GM10248 (cell line): ENCODE measurements at regions not wholly inside any gene's neighbourhood (a gene's known extent, or its start where the extent isn't known, plus 50 kb on each side); places are given as distances from the start of the nearest gene placed in this dataset.

ENCODE experiments used
- CTCF ChIA-PET: fragments of 300-600 bp; sonication (Branson Sonifier 250); formaldehyde crosslinking; extraction: SDS; loops from one replicate; lab custom pipeline; 2021; ENCODE audit warnings: antibody characterized with exemption; lab: Yijun Ruan, JAX
- POLR2A ChIA-PET: fragments of 350-650 bp; sonication (Branson Sonifier 250); formaldehyde crosslinking; extraction: SDS; loops from one replicate; lab custom pipeline; 2020; ENCODE audit warnings: antibody characterized with exemption; lab: Yijun Ruan, JAX
- DNase-seq: peaks from one replicate; pipeline ENCODE4 v3.0.0; 2012; ENCODE audit errors: extremely low spot score
- CTCF ChIP-seq: IDR thresholded peaks from 2 replicates; pipeline ENCODE4 v1.5.1; 2012; ENCODE audit warnings: mild to moderate bottlenecking, low read depth; ENCODE audit errors: extremely low read depth, missing control alignments, control extremely low read depth

GRCh38 chr12:125530201-125530600, 465.0 kb downstream of the AACS start:
- no peak for TF ChIP-seq CTCF
- DNase-seq: no peak
- CTCF ChIA-PET: no interaction called here
- POLR2A ChIA-PET: no interaction called here

DNA sequence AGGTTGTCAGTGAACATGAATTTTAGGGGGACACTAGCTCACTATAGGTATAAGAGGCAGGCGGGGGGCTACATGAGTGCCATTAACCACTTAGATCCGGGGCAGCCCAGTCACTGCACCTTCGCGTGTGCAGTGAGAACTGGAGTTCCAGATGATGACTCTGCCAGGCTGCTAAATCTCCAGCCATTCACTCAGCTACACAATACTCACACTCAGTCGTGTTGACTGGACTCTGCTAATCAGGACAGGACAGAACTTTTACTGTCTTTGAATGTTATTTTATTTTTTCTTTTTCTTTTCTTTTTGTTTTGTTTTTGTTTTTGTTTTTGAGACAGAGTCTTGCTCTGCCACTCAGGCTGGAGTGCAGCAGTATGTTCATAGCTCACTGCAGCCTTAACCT, 465.6 kb downstream of the AACS start:
- CTCF ChIA-PET: no interaction called here
- DNase-seq: no peak
- POLR2A ChIA-PET: no interaction called here
- no peak for TF ChIP-seq CTCF

DNA sequence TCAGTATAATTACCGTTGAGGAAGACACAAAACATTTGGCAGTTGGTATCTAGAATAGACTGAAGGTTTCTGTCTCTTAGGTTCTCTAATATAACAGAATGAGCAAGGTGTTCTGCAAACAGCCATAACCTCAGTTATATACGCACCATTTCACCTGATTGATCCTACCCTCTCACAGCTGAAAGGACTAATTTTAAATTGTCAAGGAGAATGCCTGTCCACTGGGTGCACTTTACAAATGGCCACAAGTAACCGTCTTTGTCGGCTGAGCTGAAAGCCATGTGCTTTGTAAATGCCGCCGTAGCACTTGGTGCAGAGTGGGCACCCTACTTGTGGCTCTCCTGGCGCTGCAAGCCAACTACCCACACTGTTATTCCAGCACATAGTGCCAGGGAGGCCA, 466.3 kb downstream of the AACS start:
- CTCF ChIA-PET: interaction anchor here (1.4 kb wide), 1 partner anchor 1344 kb away, joined by 4 read pairs; no protein-coding TSS in a partner anchor
- TF ChIP-seq CTCF: no peak
- no peak for DNase-seq
- POLR2A ChIA-PET: no interaction called here

DNA sequence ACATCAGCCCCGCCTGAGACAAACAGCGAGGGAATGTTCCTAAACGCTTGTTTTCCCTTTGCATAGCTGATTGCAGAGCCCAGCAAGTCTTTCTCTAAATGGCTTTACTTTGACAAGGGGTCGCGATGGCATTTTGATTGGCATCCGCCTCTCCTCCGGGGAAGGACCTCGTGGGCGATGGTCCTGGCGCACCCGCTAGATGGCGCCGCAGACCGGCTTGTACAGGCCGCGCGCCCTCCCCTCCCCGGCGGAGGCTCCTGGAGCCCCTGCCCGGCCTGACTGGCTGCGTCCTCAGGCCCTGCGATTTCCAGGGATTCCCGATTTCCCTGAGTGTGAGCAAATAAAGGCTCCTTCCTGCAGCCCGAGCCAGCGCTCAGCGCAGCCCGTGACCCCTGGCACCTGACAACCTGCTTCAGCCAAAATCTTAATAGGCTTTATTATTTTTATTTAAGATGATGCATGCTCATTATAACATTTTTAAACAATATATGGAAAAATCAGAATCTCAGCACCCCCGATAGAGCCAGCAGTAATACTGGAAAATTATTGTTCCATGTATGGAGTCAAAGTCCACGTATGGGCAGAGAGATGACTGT, 468.3 kb downstream of the AACS start:
- peak; percentile 65 for DNase-seq
- ChIA-PET POLR2A (no interaction called here), CTCF (interaction anchor here (1.0 to 1.1 kb wide), 3 partner anchors 12 to 1340 kb away, joined by 3 read pairs; no protein-coding TSS in a partner anchor)
- TF ChIP-seq CTCF: peak; percentile 63

GRCh38 chr12:125538401-125539199, 473.4 kb downstream of the AACS start:
- DNase-seq: no peak
- POLR2A ChIA-PET: no interaction called here
- CTCF ChIA-PET: no interaction called here
- TF ChIP-seq CTCF: no peak

GRCh38 chr12:125540580-125541204, 475.5 kb downstream of the AACS start:
- ChIA-PET POLR2A (no interaction called here), CTCF (interaction anchor here (1.6 kb wide), 1 partner anchor 1207 kb away, joined by 3 read pairs; no protein-coding TSS in a partner anchor)

More at GRCh38 chr12:125540580-125541204, 475.5 kb downstream of the AACS start:
- no peak for DNase-seq
- no peak for TF ChIP-seq CTCF
